ENCODE measurements at regions not wholly inside any gene's neighbourhood (a gene's known extent, or its start where the extent isn't known, plus 50 kb on each side); places are given as distances from the start of the nearest gene placed in this dataset.

- no peaks in the 10 kb centered on the region for H3K79me1 ChIP-seq (ENCODE audit: low read depth, low read length)
- WGBS, 2 donors (ENCODE audit: extremely low coverage in 2 of 2, insufficient read length in 2 of 2, insufficient replicate concordance in 1 of 2): no CpG with 5 or more reads among the region's 3 CpGs
- H2BK12ac ChIP-seq (ENCODE audit: low read length): no peak overlapping the region
- H2AK5ac ChIP-seq (ENCODE audit: low read depth, low read length): no peak overlapping the region
- peaks cover 0 to 4% of the 10 kb centered on the region in 2 donors for H3K4me1 ChIP-seq (ENCODE audit: control insufficient read depth in 2 of 2, insufficient read depth in 1 of 2, low read depth in 1 of 2, low read length in 2 of 2)
- H2BK15ac ChIP-seq (ENCODE audit: low read length): no peak overlapping the region
- H2AFZ ChIP-seq (ENCODE audit: low read length): peak overlapping the region; percentile 41
- H3K9ac ChIP-seq (ENCODE audit: low read depth, low read length, poor library complexity): no peak overlapping the region
- H3K23ac ChIP-seq (ENCODE audit: low read depth, low read length, poor library complexity): no peak overlapping the region
- no peak overlapping the region for H3K14ac ChIP-seq (ENCODE audit: low read length)
- no peak overlapping the region for H3K18ac ChIP-seq (ENCODE audit: low read length)
- H3K4ac ChIP-seq (ENCODE audit: low read length): no peak overlapping the region
- H3K27ac ChIP-seq (replicated peaks; ENCODE audit: low read length): no peak overlapping the region
- H3K27me3 ChIP-seq (ENCODE audit: control insufficient read depth in 3 of 3, insufficient read depth in 3 of 3, low read depth in 1 of 3, low read length in 3 of 3): peaks cover 0 to 6% (median 0%) of the 10 kb centered on the region in 3 experiments
- H2BK5ac ChIP-seq (ENCODE audit: low read length): no peak overlapping the region
- no peaks in the 10 kb centered on the region for H3K9me3 ChIP-seq (replicated peaks in 1 of 2; ENCODE audit: control insufficient read depth in 2 of 2, insufficient read depth in 1 of 2, low read depth in 1 of 2, low read length in 2 of 2)
- H2BK120ac ChIP-seq (ENCODE audit: low read depth, low read length): no peak overlapping the region
- H3K4me2 ChIP-seq (ENCODE audit: insufficient read depth, low read length, poor library complexity, severe bottlenecking): no peak overlapping the region
- no peak overlapping the region for H4K8ac ChIP-seq (ENCODE audit: low read depth, low read length)
- H3K4me3 ChIP-seq (ENCODE audit: low read length in 2 of 2): no peak overlapping the region
- no peak for DNase-seq (ENCODE audit: low spot score)
- H3K36me3 ChIP-seq (replicated peaks in 1 of 2; ENCODE audit: control insufficient read depth in 2 of 2, insufficient read depth in 2 of 2, low read length in 2 of 2): no peaks in the 10 kb centered on the region
- no peak overlapping the region for H4K91ac ChIP-seq (ENCODE audit: low read depth, low read length, poor library complexity)
Measured at GRCh38 chr17:55668312-55668920, 54.2 kb downstream of the TMEM100 start.

- Histone ChIP-seq H3K4me3 (ENCODE audit: low read length in 2 of 2) (no peak overlapping the region), H4K91ac (ENCODE audit: low read depth, low read length, poor library complexity) (no peak overlapping the region), H3K27ac (replicated peaks; ENCODE audit: low read length) (no peak overlapping the region), H3K4me2 (ENCODE audit: insufficient read depth, low read length, poor library complexity, severe bottlenecking) (no peak overlapping the region), H2BK15ac (ENCODE audit: low read length) (no peak overlapping the region), H3K36me3 (replicated peaks in 1 of 2; ENCODE audit: control insufficient read depth in 2 of 2, insufficient read depth in 2 of 2, low read length in 2 of 2) (no peaks in the 10 kb centered on the region), H3K9ac (ENCODE audit: low read depth, low read length, poor library complexity) (no peak overlapping the region), H2BK120ac (ENCODE audit: low read depth, low read length) (no peak overlapping the region), H4K8ac (ENCODE audit: low read depth, low read length) (no peak overlapping the region), H3K23ac (ENCODE audit: low read depth, low read length, poor library complexity) (no peak overlapping the region), H2AK5ac (ENCODE audit: low read depth, low read length) (no peak overlapping the region), H3K4ac (ENCODE audit: low read length) (no peak overlapping the region), H3K9me3 (replicated peaks in 1 of 2; ENCODE audit: control insufficient read depth in 2 of 2, insufficient read depth in 1 of 2, low read depth in 1 of 2, low read length in 2 of 2) (no peaks in the 10 kb centered on the region), H3K4me1 (ENCODE audit: control insufficient read depth in 2 of 2, insufficient read depth in 1 of 2, low read depth in 1 of 2, low read length in 2 of 2) (peaks cover 0 to 4% of the 10 kb centered on the region in 2 donors), H3K27me3 (ENCODE audit: control insufficient read depth in 3 of 3, insufficient read depth in 3 of 3, low read depth in 1 of 3, low read length in 3 of 3) (peaks cover 0 to 6% (median 0%) of the 10 kb centered on the region in 3 experiments), H2AFZ (ENCODE audit: low read length) (no peak overlapping the region), H3K14ac (ENCODE audit: low read length) (no peak overlapping the region), H2BK12ac (ENCODE audit: low read length) (no peak overlapping the region), H2BK5ac (ENCODE audit: low read length) (no peak overlapping the region), H3K79me1 (ENCODE audit: low read depth, low read length) (no peaks in the 10 kb centered on the region), H3K18ac (ENCODE audit: low read length) (no peak overlapping the region)
- DNase-seq (ENCODE audit: low spot score): no peak
- WGBS, 2 donors (ENCODE audit: extremely low coverage in 2 of 2, insufficient read length in 2 of 2, insufficient replicate concordance in 1 of 2): no CpG with 5 or more reads among the region's 2 CpGs
Measured at GRCh38 chr17:55666806-55667205, 55.9 kb downstream of the TMEM100 start.

GRCh38 chr17:55664287-55664686, 58.4 kb downstream of the TMEM100 start:
- H2BK5ac ChIP-seq (ENCODE audit: low read length): no peak overlapping the region
- H3K4ac ChIP-seq (ENCODE audit: low read length): no peak overlapping the region
- no peak overlapping the region for H3K4me3 ChIP-seq (ENCODE audit: low read length in 2 of 2)
- H3K18ac ChIP-seq (ENCODE audit: low read length): no peak overlapping the region
- no peak overlapping the region for H3K4me2 ChIP-seq (ENCODE audit: insufficient read depth, low read length, poor library complexity, severe bottlenecking)
- no peak overlapping the region for H2BK12ac ChIP-seq (ENCODE audit: low read length)
- no peak for DNase-seq (ENCODE audit: low spot score)
- H3K36me3 ChIP-seq (replicated peaks in 1 of 2; ENCODE audit: control insufficient read depth in 2 of 2, insufficient read depth in 2 of 2, low read length in 2 of 2): no peaks in the 10 kb centered on the region
- no peak overlapping the region for H4K8ac ChIP-seq (ENCODE audit: low read depth, low read length)
- H3K9me3 ChIP-seq (replicated peaks in 1 of 2; ENCODE audit: control insufficient read depth in 2 of 2, insufficient read depth in 1 of 2, low read depth in 1 of 2, low read length in 2 of 2): no peaks in the 10 kb centered on the region
- H3K79me1 ChIP-seq (ENCODE audit: low read depth, low read length): no peaks in the 10 kb centered on the region
- H3K27me3 ChIP-seq (ENCODE audit: control insufficient read depth in 3 of 3, insufficient read depth in 3 of 3, low read depth in 1 of 3, low read length in 3 of 3): peaks cover 0 to 6% (median 0%) of the 10 kb centered on the region in 3 experiments
- no peak overlapping the region for H2BK120ac ChIP-seq (ENCODE audit: low read depth, low read length)
- H4K91ac ChIP-seq (ENCODE audit: low read depth, low read length, poor library complexity): no peak overlapping the region
- no peak overlapping the region for H3K14ac ChIP-seq (ENCODE audit: low read length)
- no peak overlapping the region for H2AK5ac ChIP-seq (ENCODE audit: low read depth, low read length)
- no CpG with 5 or more reads among the region's 3 CpGs for WGBS, 2 donors (ENCODE audit: extremely low coverage in 2 of 2, insufficient read length in 2 of 2, insufficient replicate concordance in 1 of 2)
- no peak overlapping the region for H3K27ac ChIP-seq (replicated peaks; ENCODE audit: low read length)
- no peak overlapping the region for H2AFZ ChIP-seq (ENCODE audit: low read length)
- H3K23ac ChIP-seq (ENCODE audit: low read depth, low read length, poor library complexity): no peak overlapping the region
- peaks cover 0 to 3% of the 10 kb centered on the region in 2 donors for H3K4me1 ChIP-seq (ENCODE audit: control insufficient read depth in 2 of 2, insufficient read depth in 1 of 2, low read depth in 1 of 2, low read length in 2 of 2)
- no peak overlapping the region for H2BK15ac ChIP-seq (ENCODE audit: low read length)
- no peak overlapping the region for H3K9ac ChIP-seq (ENCODE audit: low read depth, low read length, poor library complexity)

- Histone ChIP-seq H3K79me1 (ENCODE audit: low read depth, low read length) (no peaks in the 10 kb centered on the region), H3K23ac (ENCODE audit: low read depth, low read length, poor library complexity) (no peak overlapping the region), H3K9ac (ENCODE audit: low read depth, low read length, poor library complexity) (no peak overlapping the region), H3K27ac (replicated peaks; ENCODE audit: low read length) (no peak overlapping the region), H3K36me3 (replicated peaks in 1 of 2; ENCODE audit: control insufficient read depth in 2 of 2, insufficient read depth in 2 of 2, low read length in 2 of 2) (no peaks in the 10 kb centered on the region), H2BK120ac (ENCODE audit: low read depth, low read length) (no peak overlapping the region), H3K4me1 (ENCODE audit: control insufficient read depth in 2 of 2, insufficient read depth in 1 of 2, low read depth in 1 of 2, low read length in 2 of 2) (no peaks in the 10 kb centered on the region), H3K4me3 (ENCODE audit: low read length in 2 of 2) (no peak overlapping the region), H4K8ac (ENCODE audit: low read depth, low read length) (no peak overlapping the region), H4K91ac (ENCODE audit: low read depth, low read length, poor library complexity) (no peak overlapping the region), H3K14ac (ENCODE audit: low read length) (no peak overlapping the region), H3K9me3 (replicated peaks in 1 of 2; ENCODE audit: control insufficient read depth in 2 of 2, insufficient read depth in 1 of 2, low read depth in 1 of 2, low read length in 2 of 2) (no peaks in the 10 kb centered on the region), H2AK5ac (ENCODE audit: low read depth, low read length) (no peak overlapping the region), H2BK15ac (ENCODE audit: low read length) (no peak overlapping the region), H2BK12ac (ENCODE audit: low read length) (no peak overlapping the region), H2BK5ac (ENCODE audit: low read length) (no peak overlapping the region), H3K4ac (ENCODE audit: low read length) (no peak overlapping the region), H3K4me2 (ENCODE audit: insufficient read depth, low read length, poor library complexity, severe bottlenecking) (no peak overlapping the region), H2AFZ (ENCODE audit: low read length) (no peak overlapping the region), H3K18ac (ENCODE audit: low read length) (no peak overlapping the region), H3K27me3 (ENCODE audit: control insufficient read depth in 3 of 3, insufficient read depth in 3 of 3, low read depth in 1 of 3, low read length in 3 of 3) (peaks cover 0 to 6% (median 0%) of the 10 kb centered on the region in 3 experiments)
- DNase-seq (ENCODE audit: low spot score): no peak
Measured at GRCh38 chr17:55663400-55663799, 59.3 kb downstream of the TMEM100 start.
